Calu3 (cell line): ENCODE measurements at regions not wholly inside any gene's neighbourhood (a gene's known extent, or its start where the extent isn't known, plus 50 kb on each side); places are given as distances from the start of the nearest gene placed in this dataset.
A peak's percentile ranks its signal among the peaks of the same experiment; 100 is the strongest.

Experiments used
- BruUV-seq: library from RNA; stranded (reverse); fragments of 400-500 nt; replicated peaks from 2 replicates; lab custom pipeline; 2021; lab: Mats Ljungman, UMichigan
- CTCF ChIA-PET: fragments of 300-600 bp; sonication (Branson Sonifier 250); formaldehyde crosslinking; loops from one replicate; lab custom pipeline; 2022; ENCODE audit warnings: antibody characterized with exemption; lab: Charles Lee
- DNase-seq: peaks from one replicate; pipeline ENCODE4 v3.0.0; 2022
- H3K27ac Mint-ChIP-seq: one replicate; pipeline ENCODE4 v1.8.0; 2022; ENCODE audit warnings: mixed read lengths; ENCODE audit not compliant: unreplicated experiment
- H3K27me3 Mint-ChIP-seq: one replicate; pipeline ENCODE4 v1.8.0; 2022; ENCODE audit warnings: mixed read lengths; ENCODE audit not compliant: unreplicated experiment
- H3K36me3 Mint-ChIP-seq: one replicate; pipeline ENCODE4 v1.8.0; 2022; ENCODE audit warnings: mild to moderate bottlenecking, moderate library complexity, mixed read lengths; ENCODE audit not compliant: insufficient read depth, unreplicated experiment
- H3K4me1 Mint-ChIP-seq: one replicate; pipeline ENCODE4 v1.8.0; 2022; ENCODE audit warnings: mild to moderate bottlenecking, low read depth, mixed read lengths; ENCODE audit not compliant: unreplicated experiment
- H3K4me3 Mint-ChIP-seq: one replicate; pipeline ENCODE4 v1.8.0; 2022; ENCODE audit warnings: mild to moderate bottlenecking, low read depth, moderate library complexity, mixed read lengths; ENCODE audit not compliant: unreplicated experiment
- H3K9me3 Mint-ChIP-seq: one replicate; pipeline ENCODE4 v1.8.0; 2022; ENCODE audit warnings: low read depth, mixed read lengths; ENCODE audit not compliant: unreplicated experiment
- intact Hi-C: fragments of 100-400 bp; cut with micrococcal nuclease; formaldehyde crosslinking; loops from one replicate; pipeline ENCODE4 v1.10.0; 2022; ENCODE audit not compliant: unreplicated experiment
- TF ChIP-seq, protein P1 (sequence below): fragments of 200-600 bp; IDR thresholded peaks from one replicate; pipeline ENCODE4 v1.8.0; 2022; ENCODE audit warnings: antibody characterized with exemption; ENCODE audit not compliant: unreplicated experiment

DNA sequence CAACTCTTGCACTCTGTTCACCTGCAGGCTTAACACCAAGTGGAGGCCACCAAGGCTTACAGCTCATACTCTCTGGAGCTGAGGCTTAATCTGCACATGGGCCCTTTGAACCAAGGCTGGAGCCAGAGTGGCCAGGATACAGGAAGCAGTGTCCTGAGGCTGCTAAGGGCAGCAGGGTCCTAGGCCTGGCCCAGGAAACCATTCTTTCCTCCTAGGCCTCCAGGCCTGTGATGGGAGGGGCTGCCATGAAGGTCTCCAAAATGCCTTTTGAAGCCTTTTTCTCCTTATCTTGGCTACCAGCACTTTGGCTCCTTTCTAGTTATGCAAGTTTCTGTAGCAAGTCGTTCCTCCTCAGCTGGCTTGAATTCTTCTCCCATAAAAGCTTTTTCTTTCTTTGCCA is 68.0 kb upstream of the GNAI1 start:
- intact Hi-C loops = no loop called here
- CTCF ChIA-PET = no interaction called here
- DNase-seq = no peak
- H3K9me3 Mint-ChIP-seq = peaks cover 9% of the 10 kb centered on the region
- H3K4me1 Mint-ChIP-seq = no peaks in the 10 kb centered on the region
- no TSS peak for BruUV-seq
- H3K4me3 Mint-ChIP-seq = no peak overlapping the region
- TF ChIP-seq, protein P1, sequence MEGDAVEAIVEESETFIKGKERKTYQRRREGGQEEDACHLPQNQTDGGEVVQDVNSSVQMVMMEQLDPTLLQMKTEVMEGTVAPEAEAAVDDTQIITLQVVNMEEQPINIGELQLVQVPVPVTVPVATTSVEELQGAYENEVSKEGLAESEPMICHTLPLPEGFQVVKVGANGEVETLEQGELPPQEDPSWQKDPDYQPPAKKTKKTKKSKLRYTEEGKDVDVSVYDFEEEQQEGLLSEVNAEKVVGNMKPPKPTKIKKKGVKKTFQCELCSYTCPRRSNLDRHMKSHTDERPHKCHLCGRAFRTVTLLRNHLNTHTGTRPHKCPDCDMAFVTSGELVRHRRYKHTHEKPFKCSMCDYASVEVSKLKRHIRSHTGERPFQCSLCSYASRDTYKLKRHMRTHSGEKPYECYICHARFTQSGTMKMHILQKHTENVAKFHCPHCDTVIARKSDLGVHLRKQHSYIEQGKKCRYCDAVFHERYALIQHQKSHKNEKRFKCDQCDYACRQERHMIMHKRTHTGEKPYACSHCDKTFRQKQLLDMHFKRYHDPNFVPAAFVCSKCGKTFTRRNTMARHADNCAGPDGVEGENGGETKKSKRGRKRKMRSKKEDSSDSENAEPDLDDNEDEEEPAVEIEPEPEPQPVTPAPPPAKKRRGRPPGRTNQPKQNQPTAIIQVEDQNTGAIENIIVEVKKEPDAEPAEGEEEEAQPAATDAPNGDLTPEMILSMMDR = no peak
- no peaks in the 10 kb centered on the region for H3K27me3 Mint-ChIP-seq
- no peak overlapping the region for H3K27ac Mint-ChIP-seq
- H3K36me3 Mint-ChIP-seq = peaks cover 5% of the 10 kb centered on the region

GRCh38 chr7:80063834-80064233 is 70.8 kb upstream of the GNAI1 start:
- CTCF ChIA-PET = no interaction called here
- no peaks in the 10 kb centered on the region for H3K27me3 Mint-ChIP-seq
- H3K27ac Mint-ChIP-seq = no peak overlapping the region
- no TSS peak for BruUV-seq
- no peak for DNase-seq
- peaks cover 5% of the 10 kb centered on the region for H3K36me3 Mint-ChIP-seq
- no peaks in the 10 kb centered on the region for H3K4me1 Mint-ChIP-seq
- intact Hi-C loops = no loop called here
- H3K9me3 Mint-ChIP-seq = peaks cover 9% of the 10 kb centered on the region
- no peak overlapping the region for H3K4me3 Mint-ChIP-seq
- TF ChIP-seq, protein P1 = no peak

DNA sequence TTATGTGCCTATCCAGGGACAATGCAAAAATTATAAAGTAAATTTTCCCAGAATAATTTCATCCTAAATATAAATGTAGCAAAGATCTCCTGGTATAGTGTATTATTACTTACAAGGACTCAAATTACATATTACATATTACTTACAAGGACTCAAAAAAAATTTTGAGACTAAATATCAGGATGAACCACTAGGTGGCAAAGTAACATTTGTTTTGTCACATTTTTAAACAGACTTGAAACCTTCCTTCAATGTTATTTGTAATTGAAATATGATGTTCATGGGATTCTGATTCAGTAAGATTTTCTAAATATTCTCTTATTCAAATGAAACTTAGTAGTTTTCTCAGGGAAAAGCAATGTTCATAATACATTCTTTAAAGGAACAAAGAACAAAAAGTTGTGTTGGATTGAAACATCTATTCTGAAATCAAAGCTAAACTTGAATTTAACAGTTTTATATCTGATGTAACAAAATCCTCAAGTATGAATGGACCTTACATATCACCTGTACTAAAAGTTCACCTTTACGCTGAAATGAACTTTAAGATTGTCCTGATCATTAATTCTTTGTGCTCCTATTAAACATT is 74.3 kb upstream of the GNAI1 start:
- TF ChIP-seq, protein P1 = peak; percentile 15
- H3K4me3 Mint-ChIP-seq = no peak overlapping the region
- peaks cover 4% of the 10 kb centered on the region for H3K9me3 Mint-ChIP-seq
- DNase-seq = no peak
- no peaks in the 10 kb centered on the region for H3K27me3 Mint-ChIP-seq
- CTCF ChIA-PET = no interaction called here
- H3K36me3 Mint-ChIP-seq = peaks cover 5% of the 10 kb centered on the region
- intact Hi-C loops = loop anchor here (1.0 to 2.0 kb wide), 3 partner anchors 228 to 393 kb away; no protein-coding TSS in a partner anchor
- no peaks in the 10 kb centered on the region for H3K4me1 Mint-ChIP-seq
- no peak overlapping the region for H3K27ac Mint-ChIP-seq
- no TSS peak for BruUV-seq

DNA sequence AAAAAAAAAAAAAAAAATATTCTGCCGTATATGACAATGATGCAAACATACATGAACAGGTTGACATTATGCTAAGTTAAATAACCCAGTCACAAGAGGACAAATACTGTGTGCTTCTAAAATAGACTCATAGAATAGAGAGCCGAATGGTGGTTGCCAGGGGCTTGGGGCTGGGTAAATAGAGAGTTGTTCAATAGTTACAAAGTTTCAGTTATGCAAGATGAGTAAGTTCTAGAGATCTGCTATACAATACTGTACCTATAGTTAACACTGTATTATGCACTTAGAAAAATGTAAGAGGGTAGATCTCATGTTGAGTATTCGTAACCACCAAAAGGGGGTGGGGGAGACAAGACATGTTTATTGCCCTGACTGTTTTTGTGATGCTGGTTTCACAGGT is 77.1 kb upstream of the GNAI1 start:
- Mint-ChIP-seq H3K27me3 (no peaks in the 10 kb centered on the region), H3K4me1 (no peaks in the 10 kb centered on the region), H3K36me3 (peaks cover 5% of the 10 kb centered on the region), H3K4me3 (no peak overlapping the region), H3K9me3 (peaks cover 4% of the 10 kb centered on the region), H3K27ac (no peak overlapping the region)
- no TSS peak for BruUV-seq
- intact Hi-C loops = no loop called here
- CTCF ChIA-PET = interaction anchor here (0.8 kb wide), 1 partner anchor 10 kb away, joined by 5 read pairs; no protein-coding TSS in a partner anchor
- TF ChIP-seq, protein P1 = no peak
- no peak for DNase-seq
